HG03097 (cell line): ENCODE measurements at regions not wholly inside any gene's neighbourhood (a gene's known extent, or its start where the extent isn't known, plus 50 kb on each side); places are given as distances from the start of the nearest gene placed in this dataset.

ENCODE experiments used
- ATAC-seq: cut with Tn5 transposase; IDR thresholded peaks from one replicate; pipeline ENCODE4 v1.9.1; 2021; ENCODE audit not compliant: unreplicated experiment, low FRiP score

GRCh38 chr13:91162180-91162579 lies 185.3 kb upstream of the MIR17HG start:
- no peak for ATAC-seq

GRCh38 chr13:91162589-91162988 lies 184.9 kb upstream of the MIR17HG start:
- ATAC-seq, result no peak

GRCh38 chr13:91165758-91166157 lies 181.7 kb upstream of the MIR17HG start:
- no peak for ATAC-seq

GRCh38 chr13:91166714-91167511 lies 180.6 kb upstream of the MIR17HG start:
- no peak for ATAC-seq

GRCh38 chr13:91167706-91168385 lies 179.6 kb upstream of the MIR17HG start:
- no peak for ATAC-seq

GRCh38 chr13:91168386-91168711 lies 179.1 kb upstream of the MIR17HG start:
- ATAC-seq, result no peak

- ATAC-seq, result no peak
Observed at GRCh38 chr13:91169321-91170050, 178.0 kb upstream of the MIR17HG start.

- ATAC-seq, result no peak
Observed at GRCh38 chr13:91172160-91172559, 175.3 kb upstream of the MIR17HG start.

GRCh38 chr13:91174886-91175501 lies 172.5 kb upstream of the MIR17HG start:
- ATAC-seq, result no peak

- no peak for ATAC-seq
Observed at GRCh38 chr13:91178099-91178498, 169.4 kb upstream of the MIR17HG start.

GRCh38 chr13:91181892-91182291 lies 165.6 kb upstream of the MIR17HG start:
- no peak for ATAC-seq

- no peak for ATAC-seq
Observed at GRCh38 chr13:91184244-91184926, 163.1 kb upstream of the MIR17HG start.

GRCh38 chr13:91185294-91185863 lies 162.1 kb upstream of the MIR17HG start:
- no peak for ATAC-seq

GRCh38 chr13:91187522-91187921 lies 160.0 kb upstream of the MIR17HG start:
- ATAC-seq, result no peak

- no peak for ATAC-seq
Observed at GRCh38 chr13:91189506-91189905, 158.0 kb upstream of the MIR17HG start.

GRCh38 chr13:91193358-91193757 lies 154.1 kb upstream of the MIR17HG start:
- no peak for ATAC-seq

GRCh38 chr13:91195789-91196188 lies 151.7 kb upstream of the MIR17HG start:
- no peak for ATAC-seq

GRCh38 chr13:91196958-91197357 lies 150.5 kb upstream of the MIR17HG start:
- no peak for ATAC-seq

- no peak for ATAC-seq
Observed at GRCh38 chr13:91199866-91200265, 147.6 kb upstream of the MIR17HG start.

- no peak for ATAC-seq
Observed at GRCh38 chr13:91200486-91200885, 147.0 kb upstream of the MIR17HG start.
